DOHH2 (cell line): ENCODE measurements at regions not wholly inside any gene's neighbourhood (a gene's known extent, or its start where the extent isn't known, plus 50 kb on each side); places are given as distances from the start of the nearest gene placed in this dataset.
"Not testable (repeated sequence)": the region's sequence is repeated elsewhere in the genome, so short reads cannot be mapped to it uniquely, and the experiment has no call there.

Experiments
- H3F3A ChIP-seq: fragments of 200-600 bp; sonication (generic), shearing (Covaris generic); 2 replicates; pipeline ENCODE4 v1.6.0; 2016; ENCODE audit warnings: antibody characterized with exemption, mild to moderate bottlenecking; ENCODE audit not compliant: control insufficient read depth, insufficient read depth
- H3K27ac ChIP-seq: fragments of 200-600 bp; sonication (generic); 2 replicates; pipeline ENCODE4 v1.5.1; 2014; ENCODE audit warnings: low read depth, mild to moderate bottlenecking, low read length, moderate library complexity
- H3K27me3 ChIP-seq: fragments of 200-600 bp; sonication (generic); 2 replicates; pipeline ENCODE4 v1.6.1; 2014; ENCODE audit warnings: mild to moderate bottlenecking, low read length, mixed read lengths; ENCODE audit not compliant: control insufficient read depth
- H3K36me3 ChIP-seq: fragments of 200-600 bp; sonication (generic); 2 replicates; pipeline ENCODE4 v1.6.1; 2014; ENCODE audit warnings: mild to moderate bottlenecking, low read length, moderate library complexity, mixed read lengths; ENCODE audit not compliant: control insufficient read depth
- H3K4me1 ChIP-seq: fragments of 200-600 bp; sonication (generic); 2 replicates; pipeline ENCODE4 v1.6.1; 2014; ENCODE audit warnings: mild to moderate bottlenecking, low read length, mixed read lengths; ENCODE audit not compliant: control insufficient read depth
- H3K4me2 ChIP-seq: fragments of 200-600 bp; sonication (generic); 2 replicates; pipeline ENCODE4 v1.6.0; 2014; ENCODE audit warnings: mild to moderate bottlenecking, low read length, moderate library complexity
- H3K4me3 ChIP-seq: fragments of 200-600 bp; sonication (generic); 2 replicates; pipeline ENCODE4 v1.5.1; 2014; ENCODE audit warnings: mild to moderate bottlenecking, low read length, mixed read lengths
- H3K79me2 ChIP-seq: fragments of 200-600 bp; sonication (generic); 2 replicates; pipeline ENCODE4 v1.6.1; 2014; ENCODE audit warnings: mild to moderate bottlenecking, low read length, mixed read lengths; ENCODE audit not compliant: control insufficient read depth
- H3K9me2 ChIP-seq: fragments of 200-600 bp; sonication (generic); replicated peaks from 2 replicates; pipeline ENCODE4 v1.6.1; 2014; ENCODE audit warnings: mild to moderate bottlenecking, low read length, mixed read lengths; ENCODE audit not compliant: control insufficient read depth
- H3K9me3 ChIP-seq: fragments of 200-600 bp; sonication (generic); 2 replicates; pipeline ENCODE4 v1.6.1; 2014; ENCODE audit warnings: antibody characterized with exemption, low read length, mixed read lengths; ENCODE audit not compliant: control insufficient read depth, insufficient read depth
- H4K20me1 ChIP-seq: fragments of 200-600 bp; sonication (generic); 2 replicates; pipeline ENCODE4 v1.6.0; 2014; ENCODE audit warnings: low read depth, mild to moderate bottlenecking, antibody characterized with exemption, low read length, moderate library complexity; ENCODE audit not compliant: control insufficient read depth, insufficient read depth
- EZH2phosphoT487 ChIP-seq: fragments of 200-600 bp; sonication (generic); IDR thresholded peaks from 2 replicates; pipeline ENCODE4 v1.6.1; 2017; ENCODE audit warnings: borderline replicate concordance, mild to moderate bottlenecking, antibody characterized with exemption, low read length, moderate library complexity, mixed read lengths
- TF ChIP-seq, protein P1 (sequence below): fragments of 200-600 bp; sonication (generic); IDR thresholded peaks from one replicate; pipeline ENCODE4 v1.5.1; 2014; ENCODE audit warnings: antibody characterized with exemption, mild to moderate bottlenecking, low read depth, low read length; ENCODE audit not compliant: poor library complexity, severe bottlenecking

DNA sequence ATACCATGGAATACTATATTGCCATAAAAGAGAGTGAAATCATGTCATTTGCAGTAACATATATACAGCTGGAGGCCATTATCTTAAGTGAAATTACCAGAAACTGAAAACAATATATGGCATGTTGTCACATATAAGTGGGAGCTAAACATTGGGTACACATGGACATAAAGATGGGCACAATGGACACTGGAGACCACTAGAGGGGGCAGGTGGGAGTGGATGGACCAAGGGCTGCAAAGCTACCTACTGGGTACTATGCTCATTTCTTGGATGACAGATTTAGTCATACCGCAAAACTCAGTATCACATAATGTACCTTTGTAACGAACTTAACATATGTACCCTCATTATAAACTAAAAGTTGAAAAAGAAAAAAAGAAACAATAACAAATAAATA, 1167.6 kb downstream of the NXPH1 start:
- Histone ChIP-seq H4K20me1 (no peaks in the 10 kb centered on the region), H3K27me3 (no peaks in the 10 kb centered on the region), H3K9me3 (no peaks in the 10 kb centered on the region), H3F3A (no peaks in the 10 kb centered on the region), H3K4me2 (no peak overlapping the region), H3K36me3 (no peaks in the 10 kb centered on the region), H3K4me3 (no peak overlapping the region), H3K79me2 (no peaks in the 10 kb centered on the region), H3K9me2 (no peaks in the 10 kb centered on the region; the same call in 1 of the 2 replicates), H3K4me1 (no peaks in the 10 kb centered on the region), H3K27ac (no peak overlapping the region)
- TF ChIP-seq EZH2phosphoT487: no peak
- TF ChIP-seq, protein P1, sequence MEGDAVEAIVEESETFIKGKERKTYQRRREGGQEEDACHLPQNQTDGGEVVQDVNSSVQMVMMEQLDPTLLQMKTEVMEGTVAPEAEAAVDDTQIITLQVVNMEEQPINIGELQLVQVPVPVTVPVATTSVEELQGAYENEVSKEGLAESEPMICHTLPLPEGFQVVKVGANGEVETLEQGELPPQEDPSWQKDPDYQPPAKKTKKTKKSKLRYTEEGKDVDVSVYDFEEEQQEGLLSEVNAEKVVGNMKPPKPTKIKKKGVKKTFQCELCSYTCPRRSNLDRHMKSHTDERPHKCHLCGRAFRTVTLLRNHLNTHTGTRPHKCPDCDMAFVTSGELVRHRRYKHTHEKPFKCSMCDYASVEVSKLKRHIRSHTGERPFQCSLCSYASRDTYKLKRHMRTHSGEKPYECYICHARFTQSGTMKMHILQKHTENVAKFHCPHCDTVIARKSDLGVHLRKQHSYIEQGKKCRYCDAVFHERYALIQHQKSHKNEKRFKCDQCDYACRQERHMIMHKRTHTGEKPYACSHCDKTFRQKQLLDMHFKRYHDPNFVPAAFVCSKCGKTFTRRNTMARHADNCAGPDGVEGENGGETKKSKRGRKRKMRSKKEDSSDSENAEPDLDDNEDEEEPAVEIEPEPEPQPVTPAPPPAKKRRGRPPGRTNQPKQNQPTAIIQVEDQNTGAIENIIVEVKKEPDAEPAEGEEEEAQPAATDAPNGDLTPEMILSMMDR: no peak

DNA sequence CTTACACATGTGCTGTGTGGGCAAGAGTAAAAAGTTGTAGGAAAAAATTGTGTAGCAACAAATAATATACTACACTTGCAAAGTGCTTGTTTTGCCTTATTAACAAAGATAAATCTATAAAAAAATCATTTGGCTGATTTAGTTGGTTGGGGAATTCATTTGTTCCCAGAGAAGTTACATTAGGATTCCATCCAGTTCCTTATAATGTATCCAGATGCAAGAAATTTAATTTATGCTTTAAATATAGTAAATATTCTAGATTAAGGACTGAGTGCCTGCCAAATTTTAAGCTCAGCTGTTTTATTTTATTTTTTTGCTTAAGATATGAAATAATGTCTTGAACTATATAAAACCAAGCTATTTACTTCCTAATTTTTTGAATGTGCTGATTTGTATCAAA, 1169.9 kb downstream of the NXPH1 start:
- H3K9me2 ChIP-seq: no peaks in the 10 kb centered on the region
- no peak overlapping the region for H3K4me3 ChIP-seq
- H4K20me1 ChIP-seq: no peaks in the 10 kb centered on the region
- no peaks in the 10 kb centered on the region for H3K79me2 ChIP-seq
- no peak overlapping the region for H3K27ac ChIP-seq
- H3K36me3 ChIP-seq: no peaks in the 10 kb centered on the region
- H3K4me1 ChIP-seq: no peaks in the 10 kb centered on the region
- H3K27me3 ChIP-seq: no peaks in the 10 kb centered on the region
- H3K9me3 ChIP-seq: no peaks in the 10 kb centered on the region
- no peak for TF ChIP-seq EZH2phosphoT487
- TF ChIP-seq, protein P1: no peak
- H3F3A ChIP-seq: no peaks in the 10 kb centered on the region
- H3K4me2 ChIP-seq: no peak overlapping the region

DNA sequence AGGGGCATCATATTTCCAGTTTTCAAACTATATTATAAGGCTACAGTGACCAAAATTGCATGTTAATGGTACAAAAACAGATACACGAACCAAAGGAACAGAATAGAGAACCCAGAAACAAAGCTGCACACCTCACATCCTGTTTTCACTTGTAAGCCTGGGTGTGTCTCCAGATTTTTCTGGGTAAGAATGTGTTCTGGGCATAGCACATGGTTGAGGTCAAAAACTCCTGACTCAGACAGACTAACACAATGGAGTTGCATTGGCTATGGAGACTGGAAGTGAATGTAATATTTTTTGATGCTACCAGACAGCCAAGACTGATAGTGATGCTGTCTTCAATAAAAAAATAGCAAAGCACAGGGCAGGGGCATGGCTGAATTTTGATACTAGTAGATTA, 1175.2 kb downstream of the NXPH1 start:
- Histone ChIP-seq H3K9me3 (no peaks in the 10 kb centered on the region), H4K20me1 (no peaks in the 10 kb centered on the region), H3K27me3 (no peaks in the 10 kb centered on the region), H3K36me3 (no peaks in the 10 kb centered on the region), H3K4me3 (no peak overlapping the region), H3K27ac (no peak overlapping the region), H3K4me1 (no peaks in the 10 kb centered on the region), H3F3A (no peaks in the 10 kb centered on the region), H3K79me2 (no peaks in the 10 kb centered on the region), H3K4me2 (no peak overlapping the region), H3K9me2 (no peaks in the 10 kb centered on the region; the same call in 1 of the 2 replicates)
- TF ChIP-seq EZH2phosphoT487: no peak
- TF ChIP-seq, protein P1: no peak

DNA sequence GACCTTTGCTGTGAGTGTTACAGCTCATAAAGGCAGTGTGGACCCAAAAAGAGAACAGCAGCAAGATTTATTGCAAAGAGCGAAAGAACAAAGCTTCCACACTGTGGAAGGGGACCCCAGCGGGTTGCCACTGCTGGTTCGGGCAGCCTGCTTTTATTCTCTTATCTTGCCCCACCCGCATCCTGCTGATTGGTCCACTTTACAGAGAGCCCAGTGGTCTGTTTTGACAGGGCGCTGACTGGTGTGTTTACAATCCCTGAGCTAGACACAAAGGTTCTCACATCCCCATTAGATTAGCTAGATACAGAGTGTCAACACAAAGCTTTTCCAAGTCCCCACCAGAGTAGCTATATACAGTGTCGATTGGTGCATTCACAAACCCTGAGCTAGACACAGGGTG, 1187.5 kb downstream of the NXPH1 start:
- H3K4me3 ChIP-seq, H3K79me2 ChIP-seq, H3K9me3 ChIP-seq, H3F3A ChIP-seq, H4K20me1 ChIP-seq, H3K4me2 ChIP-seq, H3K9me2 ChIP-seq, H3K27me3 ChIP-seq, H3K36me3 ChIP-seq, H3K4me1 ChIP-seq, H3K27ac ChIP-seq: not testable (repeated sequence)

DNA sequence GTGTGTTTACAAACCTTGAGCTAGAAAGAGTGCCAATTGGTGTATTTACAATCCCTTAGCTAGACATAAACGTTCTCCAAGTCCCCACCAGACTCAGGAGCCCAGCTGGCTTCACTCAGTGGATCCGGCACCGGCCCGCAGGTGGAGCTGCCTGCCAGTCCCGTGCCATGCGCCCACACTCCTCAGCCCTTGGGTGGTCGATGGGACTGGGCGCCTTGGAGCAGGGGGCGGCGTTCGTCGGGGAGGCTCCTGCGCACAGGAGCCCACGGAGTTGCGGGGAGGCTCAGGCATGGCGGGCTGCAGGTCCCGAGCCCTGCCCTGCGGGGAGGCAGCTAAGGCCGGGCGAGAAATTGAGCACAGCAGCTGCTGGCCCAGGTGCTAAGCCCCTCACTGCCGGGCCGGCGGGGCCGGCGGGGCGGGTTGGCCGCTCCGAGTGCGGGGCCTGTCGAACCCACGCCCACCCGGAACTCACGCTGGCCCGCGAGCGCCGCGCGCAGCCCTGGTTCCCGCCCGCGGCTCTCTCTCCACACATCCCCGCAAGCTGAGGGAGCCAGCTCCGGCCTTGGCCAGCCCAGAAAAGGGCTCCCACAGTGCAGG, 1188.0 kb downstream of the NXPH1 start:
- not testable (repeated sequence) for H3K27ac ChIP-seq, H3K27me3 ChIP-seq, H3K9me3 ChIP-seq, H3K9me2 ChIP-seq, H4K20me1 ChIP-seq, H3K36me3 ChIP-seq, H3K4me2 ChIP-seq, H3K4me3 ChIP-seq, H3F3A ChIP-seq, H3K4me1 ChIP-seq, H3K79me2 ChIP-seq
